Middle frontal gyrus (tissue), 1 donor: ENCODE measurements at regions not wholly inside any gene's neighbourhood (a gene's known extent, or its start where the extent isn't known, plus 50 kb on each side); places are given as distances from the start of the nearest gene placed in this dataset.

Source experiments
- DNase-seq: peaks from one replicate; pipeline ENCODE4 v3.0.0-alpha.2; 2015; ENCODE audit warnings: low spot score; ENCODE audit errors: extremely low spot score

DNA sequence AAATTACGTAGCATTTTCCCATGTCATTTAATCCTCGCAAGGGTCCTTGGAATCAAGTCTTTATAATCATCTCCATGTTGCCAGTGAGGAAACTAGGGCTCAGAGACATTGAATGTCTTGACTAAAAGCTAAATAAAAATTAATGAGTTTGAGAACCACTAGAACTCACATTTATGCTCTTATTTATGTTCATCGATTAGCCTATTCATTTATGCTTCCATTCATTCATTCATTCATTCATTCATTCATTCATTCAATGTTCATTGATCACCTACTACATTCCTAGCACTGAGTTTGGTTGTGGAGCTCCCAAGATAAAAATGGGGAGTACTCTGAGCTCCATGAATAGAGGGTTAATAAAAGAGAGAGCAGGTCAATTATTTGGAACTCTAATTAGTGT lies 59.7 kb downstream of the KCNA1 start:
- no peak for DNase-seq

DNA sequence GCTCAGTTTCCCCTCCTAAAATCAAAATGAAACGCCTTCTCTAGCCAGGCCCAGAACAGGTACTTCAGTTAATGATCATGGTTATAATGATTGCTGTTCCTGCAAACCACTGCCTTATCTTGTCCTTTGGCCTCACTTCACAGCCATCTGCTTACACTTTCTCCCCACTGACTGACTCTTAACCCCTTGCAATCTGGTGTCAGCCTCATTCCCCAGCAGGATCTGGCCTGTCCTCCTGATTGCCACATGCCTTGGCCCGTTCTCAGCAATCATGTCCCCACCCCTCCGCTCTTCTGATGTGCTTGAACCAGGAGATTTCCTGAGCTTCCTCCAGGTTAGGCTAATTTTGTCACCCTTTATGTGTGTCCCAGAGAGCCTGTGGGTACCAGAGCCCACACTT lies 64.5 kb downstream of the KCNA1 start:
- no peak for DNase-seq

DNA sequence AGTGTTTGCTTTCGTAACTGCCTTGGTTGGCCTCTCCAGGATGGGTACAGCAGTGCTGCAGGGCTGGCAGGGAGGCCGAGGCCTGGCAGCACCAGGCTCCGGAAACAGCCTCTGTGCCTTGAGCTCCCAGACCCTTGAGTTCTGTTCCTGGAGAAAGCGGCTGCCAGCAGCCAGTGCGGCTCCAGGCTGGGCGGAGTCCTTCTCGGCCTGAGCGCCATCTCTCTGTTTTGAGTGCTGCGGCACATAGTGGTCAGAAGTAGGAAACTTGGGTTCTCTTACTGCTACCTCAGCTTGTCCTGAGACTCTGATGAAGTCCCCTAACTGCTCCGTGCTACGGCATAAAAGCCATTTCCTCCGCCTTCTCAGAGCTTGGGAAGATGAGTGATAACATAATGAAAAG lies 65.9 kb downstream of the KCNA1 start:
- no peak for DNase-seq

DNA sequence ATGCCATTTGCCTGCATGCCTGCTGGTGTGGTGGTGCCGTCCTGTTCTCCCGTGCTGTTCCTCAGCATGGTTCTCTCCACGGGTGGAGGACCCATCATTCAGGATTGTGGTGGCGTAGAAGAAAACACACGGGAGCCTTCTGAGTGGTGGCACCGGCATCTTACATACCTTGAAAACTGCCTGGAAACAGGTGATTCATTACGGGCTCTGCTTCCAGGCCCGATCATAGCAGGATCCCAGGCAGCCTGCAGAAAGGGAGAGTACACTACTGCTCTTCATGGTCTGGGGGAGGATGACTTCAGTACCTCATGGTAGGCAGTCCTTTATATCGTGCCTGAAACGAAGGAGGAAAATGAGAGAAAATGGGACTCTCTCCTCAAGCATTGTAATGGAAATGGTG lies 66.6 kb upstream of the KCNA5 start:
- no peak for DNase-seq

DNA sequence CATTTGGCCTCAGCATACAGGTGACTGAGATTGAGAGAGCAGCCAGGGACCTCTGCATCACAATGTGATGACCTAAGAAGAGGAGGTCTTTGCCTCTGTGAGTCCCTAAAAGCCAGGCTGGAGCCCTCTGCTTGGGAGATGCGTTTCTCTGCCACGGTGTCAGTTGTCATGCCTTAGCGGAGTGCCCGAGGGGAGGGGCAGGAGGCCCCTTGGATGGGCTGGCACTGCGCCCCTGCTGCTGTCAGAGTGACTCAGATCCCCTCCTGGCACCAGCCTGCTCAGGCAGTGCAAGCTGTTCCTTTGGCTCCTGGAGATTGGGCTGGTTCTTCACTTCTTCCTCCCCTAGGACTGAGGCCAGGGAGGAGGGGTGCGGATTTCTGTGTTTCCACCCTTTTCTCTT lies 64.9 kb upstream of the KCNA5 start:
- DNase-seq: no peak

DNA sequence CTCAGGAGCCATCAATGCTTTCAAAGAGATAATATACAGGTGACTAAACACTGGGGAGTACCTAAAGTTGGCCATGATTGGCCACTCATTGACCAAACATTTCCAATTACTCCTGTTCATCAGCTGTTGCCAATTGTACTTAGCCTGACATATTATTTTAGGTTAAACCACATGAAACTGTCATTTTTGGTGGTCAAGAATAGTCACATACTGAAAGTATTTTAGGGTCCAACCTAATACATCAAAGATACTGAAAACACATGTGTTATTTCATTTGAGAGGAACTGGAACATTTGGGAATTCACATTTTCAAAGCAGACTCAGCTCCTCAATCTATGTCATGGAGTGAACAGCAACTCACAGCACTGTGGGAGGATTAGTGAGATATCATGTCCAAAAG lies 63.9 kb upstream of the KCNA5 start:
- DNase-seq: no peak

DNA sequence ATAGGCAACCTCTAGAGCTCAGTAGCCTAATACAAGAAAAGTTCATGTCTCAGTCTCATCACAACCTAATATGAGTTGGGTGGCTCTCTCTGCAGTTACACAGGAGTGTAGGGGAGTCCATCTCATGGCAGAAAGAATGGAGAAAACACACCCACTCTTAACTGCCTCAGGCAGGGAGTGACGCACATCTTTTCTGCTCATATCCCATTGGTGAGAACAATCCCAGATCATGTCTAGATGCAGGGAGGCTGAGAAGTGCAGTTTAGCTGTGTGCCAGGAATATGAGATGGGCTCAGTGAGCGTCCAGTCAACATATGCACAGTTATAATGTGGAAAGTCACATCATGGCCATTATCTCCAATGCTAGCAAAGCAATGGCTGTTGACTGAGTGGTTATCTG lies 59.3 kb upstream of the KCNA5 start:
- DNase-seq: peak; percentile 36

DNA sequence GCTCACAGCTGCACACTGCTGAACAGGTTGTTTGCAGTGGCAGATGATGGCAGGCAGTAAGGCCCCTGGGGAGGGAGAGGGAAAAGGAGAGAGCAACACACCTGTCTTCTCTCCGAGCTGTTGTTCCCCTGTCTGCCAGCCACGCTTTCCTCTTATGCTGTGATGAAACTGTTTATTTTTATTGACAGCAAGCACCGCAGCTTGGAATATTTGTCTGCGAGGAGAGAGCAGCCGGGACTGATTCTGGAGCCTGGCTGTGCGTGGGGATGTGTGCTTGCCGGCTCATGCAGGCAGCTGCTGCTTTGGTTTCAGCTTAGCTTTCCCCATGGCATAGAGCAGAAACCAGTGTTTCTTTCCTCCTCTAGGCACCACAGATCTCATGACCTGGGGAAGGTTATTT lies 58.7 kb upstream of the KCNA5 start:
- DNase-seq: peak; percentile 21

DNA sequence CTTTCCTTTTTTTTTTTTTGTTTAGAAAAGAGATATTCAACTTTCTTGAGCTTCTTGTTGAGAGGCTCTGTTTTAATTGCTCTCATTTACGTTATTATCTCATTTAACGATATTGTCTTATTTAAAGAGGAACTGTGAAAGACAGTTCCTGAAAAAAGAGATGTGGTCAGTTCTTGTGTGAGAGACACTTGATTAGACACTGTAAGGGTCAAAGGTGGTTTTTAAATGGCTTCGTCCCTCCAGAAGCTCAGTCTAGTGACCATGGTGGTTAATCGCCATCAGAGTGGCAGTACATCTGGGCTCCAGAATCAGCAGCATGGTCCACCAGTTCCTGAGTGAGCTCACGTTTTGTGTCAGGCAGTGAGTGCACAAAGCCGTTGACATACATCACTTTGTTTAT lies 57.9 kb upstream of the KCNA5 start:
- DNase-seq: no peak

DNA sequence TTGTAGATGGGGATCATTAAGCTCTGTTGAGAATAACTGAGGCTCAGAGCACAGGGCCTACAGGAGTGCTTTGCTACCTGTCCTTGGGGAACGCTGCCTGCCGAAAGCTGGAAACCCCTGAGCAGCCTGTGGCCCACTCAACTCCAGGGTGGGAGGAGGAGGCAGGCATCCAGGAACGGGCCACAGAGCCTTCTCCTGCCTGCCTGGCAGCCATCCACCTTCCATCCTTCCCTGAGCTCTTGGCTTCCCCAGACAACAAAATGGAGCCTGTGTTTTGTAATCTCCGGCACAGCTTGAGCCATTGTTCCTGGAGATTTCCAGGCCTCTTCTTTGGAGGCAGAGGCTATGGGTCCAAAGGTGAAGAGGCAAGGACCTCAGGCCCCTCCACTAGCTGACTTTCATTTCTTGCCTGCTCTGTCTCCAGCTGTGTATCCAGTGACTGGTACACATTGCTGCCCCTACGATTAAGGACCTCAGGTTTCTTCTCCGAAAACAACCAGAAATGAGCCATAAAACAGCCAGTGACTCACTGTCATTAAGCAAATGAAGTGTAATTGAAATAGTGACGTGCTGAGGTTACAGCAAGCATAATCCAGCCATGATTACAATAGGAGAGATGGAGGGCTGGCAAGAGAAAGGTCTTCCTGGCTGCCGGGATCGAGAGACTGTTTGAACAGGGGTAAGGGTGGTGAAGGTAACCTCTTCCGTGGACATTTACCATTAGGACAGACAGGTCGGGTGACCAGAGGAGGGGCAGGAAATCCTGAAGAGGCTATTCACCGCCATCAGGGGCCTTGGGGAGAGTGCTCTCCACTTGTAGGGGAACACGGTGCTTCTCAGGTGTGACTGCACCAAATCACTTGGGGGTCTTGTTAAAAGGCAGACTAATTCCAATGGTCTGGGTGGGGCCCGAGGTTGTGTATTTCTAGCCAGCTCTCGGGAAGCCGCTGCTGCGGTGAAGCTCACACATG lies 56.3 kb upstream of the KCNA5 start:
- DNase-seq: no peak

DNA sequence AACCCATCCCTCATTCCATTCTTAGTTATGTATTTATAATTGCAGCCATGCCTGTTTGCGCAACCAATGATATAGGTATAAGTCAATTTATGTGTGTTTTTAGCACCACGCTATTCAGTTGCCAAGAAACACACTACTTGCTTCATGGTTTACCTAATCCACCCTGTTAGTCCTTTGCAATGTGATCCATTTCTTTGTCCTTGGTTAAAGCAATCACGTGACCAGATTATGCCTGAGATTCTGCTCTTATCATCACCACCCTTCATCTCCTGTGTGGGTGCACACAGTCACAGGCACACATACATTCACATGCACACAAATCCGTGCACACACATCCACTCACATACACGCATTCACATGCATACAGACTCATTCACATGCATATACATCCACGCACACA lies 52.3 kb upstream of the KCNA5 start:
- DNase-seq: no peak

DNA sequence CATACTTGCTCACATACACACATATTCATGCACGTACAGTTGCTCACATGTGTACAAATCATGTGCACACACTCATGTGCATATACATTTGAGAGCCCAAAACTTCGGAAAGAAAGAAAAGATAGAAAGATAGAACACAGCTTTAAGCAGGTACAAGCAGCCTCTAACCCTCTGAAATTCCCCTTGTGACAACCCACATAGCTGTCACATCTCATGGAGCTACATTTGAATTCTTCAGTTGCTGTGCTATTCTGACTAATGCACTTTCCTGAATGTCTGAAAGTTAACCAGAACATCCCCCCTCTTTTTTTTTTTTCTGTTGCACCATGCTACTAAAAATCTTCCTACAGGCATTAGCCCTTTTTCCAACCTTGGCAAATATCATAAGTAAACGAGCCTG lies 51.9 kb upstream of the KCNA5 start:
- no peak for DNase-seq

DNA sequence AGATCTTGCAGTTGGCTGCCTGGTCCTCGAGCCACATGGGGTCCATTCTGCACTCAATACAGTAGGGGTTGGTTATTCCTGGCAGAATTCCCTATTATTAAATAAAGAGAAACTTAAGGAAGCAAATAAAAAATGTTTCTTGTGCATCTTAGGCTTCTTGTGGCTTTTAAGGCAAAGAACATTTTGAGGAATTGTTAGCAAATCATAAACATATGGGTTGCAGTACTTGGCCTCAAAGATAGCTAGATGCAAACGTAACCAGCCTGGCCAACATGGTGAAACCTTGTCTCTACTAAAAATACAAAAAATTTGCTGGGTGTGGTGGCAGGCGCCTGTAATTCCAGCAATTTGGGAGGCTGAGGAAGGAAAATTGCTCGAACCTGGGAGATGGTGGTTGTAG lies 50.8 kb upstream of the KCNA5 start:
- no peak for DNase-seq
